Nephron progenitor cell (in vitro differentiated cells): ENCODE measurements at regions not wholly inside any gene's neighbourhood (a gene's known extent, or its start where the extent isn't known, plus 50 kb on each side); places are given as distances from the start of the nearest gene placed in this dataset.

Experiments
- DNase-seq: peaks from one replicate; pipeline ENCODE4 v3.0.0; 2021
- H3K27ac Mint-ChIP-seq: 2 replicates; pipeline ENCODE4 v1.8.0; 2021; ENCODE audit warnings: mild to moderate bottlenecking, moderate library complexity, mixed read lengths
- H3K27me3 Mint-ChIP-seq: 2 replicates; pipeline ENCODE4 v1.8.0; 2021; ENCODE audit warnings: mild to moderate bottlenecking, low read depth, mixed read lengths; ENCODE audit not compliant: poor library complexity
- H3K36me3 Mint-ChIP-seq: 2 replicates; pipeline ENCODE4 v1.8.0; 2021; ENCODE audit warnings: low read depth, mixed read lengths
- H3K4me1 Mint-ChIP-seq: 2 replicates; pipeline ENCODE4 v1.8.0; 2021; ENCODE audit warnings: mixed read lengths
- H3K4me3 Mint-ChIP-seq: 2 replicates; pipeline ENCODE4 v1.8.0; 2021; ENCODE audit warnings: mild to moderate bottlenecking, moderate library complexity, mixed read lengths
- H3K9me3 Mint-ChIP-seq: 2 replicates; pipeline ENCODE4 v1.8.0; 2021; ENCODE audit warnings: mild to moderate bottlenecking, moderate library complexity, mixed read lengths
- TF ChIP-seq, protein P1 (sequence below): fragments of 200-600 bp; sonication (generic); IDR thresholded peaks from 2 replicates; pipeline ENCODE4 v1.5.0; 2021; ENCODE audit warnings: antibody characterized with exemption

DNA sequence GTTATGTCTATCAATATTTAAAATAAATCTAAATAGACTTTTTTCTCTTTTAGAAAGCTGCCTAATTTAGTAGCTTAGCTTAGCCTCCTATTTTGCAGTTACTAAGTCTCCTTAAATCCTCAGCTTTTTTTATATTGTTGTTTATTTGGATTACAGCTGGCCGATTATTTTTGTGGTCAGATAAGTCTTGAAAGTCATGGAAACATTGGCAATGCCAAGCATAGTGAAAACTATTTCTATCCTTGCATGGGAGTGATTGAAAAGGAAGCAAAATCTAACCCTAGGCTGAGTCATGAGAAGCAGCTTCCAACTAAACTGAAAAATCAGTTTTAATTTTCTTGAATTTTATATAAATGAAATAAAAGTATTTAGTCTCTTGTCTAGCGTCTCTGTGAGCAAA, 1063.0 kb upstream of the GBE1 start:
- Mint-ChIP-seq H3K27ac (no peak overlapping the region), H3K36me3 (no peaks in the 10 kb centered on the region), H3K4me3 (no peak overlapping the region), H3K27me3 (no peaks in the 10 kb centered on the region), H3K4me1 (no peaks in the 10 kb centered on the region), H3K9me3 (no peaks in the 10 kb centered on the region)
- TF ChIP-seq, protein P1, sequence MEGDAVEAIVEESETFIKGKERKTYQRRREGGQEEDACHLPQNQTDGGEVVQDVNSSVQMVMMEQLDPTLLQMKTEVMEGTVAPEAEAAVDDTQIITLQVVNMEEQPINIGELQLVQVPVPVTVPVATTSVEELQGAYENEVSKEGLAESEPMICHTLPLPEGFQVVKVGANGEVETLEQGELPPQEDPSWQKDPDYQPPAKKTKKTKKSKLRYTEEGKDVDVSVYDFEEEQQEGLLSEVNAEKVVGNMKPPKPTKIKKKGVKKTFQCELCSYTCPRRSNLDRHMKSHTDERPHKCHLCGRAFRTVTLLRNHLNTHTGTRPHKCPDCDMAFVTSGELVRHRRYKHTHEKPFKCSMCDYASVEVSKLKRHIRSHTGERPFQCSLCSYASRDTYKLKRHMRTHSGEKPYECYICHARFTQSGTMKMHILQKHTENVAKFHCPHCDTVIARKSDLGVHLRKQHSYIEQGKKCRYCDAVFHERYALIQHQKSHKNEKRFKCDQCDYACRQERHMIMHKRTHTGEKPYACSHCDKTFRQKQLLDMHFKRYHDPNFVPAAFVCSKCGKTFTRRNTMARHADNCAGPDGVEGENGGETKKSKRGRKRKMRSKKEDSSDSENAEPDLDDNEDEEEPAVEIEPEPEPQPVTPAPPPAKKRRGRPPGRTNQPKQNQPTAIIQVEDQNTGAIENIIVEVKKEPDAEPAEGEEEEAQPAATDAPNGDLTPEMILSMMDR, result no peak
- DNase-seq, result no peak

DNA sequence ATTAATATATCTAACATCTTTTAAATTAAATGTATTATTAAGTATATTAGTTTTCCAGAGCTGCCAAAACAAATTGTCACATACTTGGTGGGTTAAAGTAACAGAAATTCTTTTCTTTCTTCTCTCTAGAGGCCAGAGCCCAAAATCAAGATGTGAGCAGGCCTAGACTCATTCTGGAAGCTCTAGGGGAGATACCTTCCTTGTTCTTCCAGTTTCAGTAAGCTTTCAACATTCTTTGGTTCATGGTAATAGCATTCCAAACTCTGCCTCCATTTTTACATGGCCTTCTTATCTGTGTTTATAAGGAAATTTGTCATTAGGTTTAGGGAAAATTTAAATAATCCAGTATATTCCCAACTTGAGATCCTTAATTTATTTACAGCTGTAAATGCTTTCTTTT, 1054.6 kb upstream of the GBE1 start:
- Mint-ChIP-seq H3K9me3 (peaks cover 12% of the 10 kb centered on the region), H3K27ac (no peak overlapping the region), H3K36me3 (no peaks in the 10 kb centered on the region), H3K27me3 (no peaks in the 10 kb centered on the region), H3K4me3 (no peak overlapping the region), H3K4me1 (no peaks in the 10 kb centered on the region)
- no peak for DNase-seq
- TF ChIP-seq, protein P1, result no peak

DNA sequence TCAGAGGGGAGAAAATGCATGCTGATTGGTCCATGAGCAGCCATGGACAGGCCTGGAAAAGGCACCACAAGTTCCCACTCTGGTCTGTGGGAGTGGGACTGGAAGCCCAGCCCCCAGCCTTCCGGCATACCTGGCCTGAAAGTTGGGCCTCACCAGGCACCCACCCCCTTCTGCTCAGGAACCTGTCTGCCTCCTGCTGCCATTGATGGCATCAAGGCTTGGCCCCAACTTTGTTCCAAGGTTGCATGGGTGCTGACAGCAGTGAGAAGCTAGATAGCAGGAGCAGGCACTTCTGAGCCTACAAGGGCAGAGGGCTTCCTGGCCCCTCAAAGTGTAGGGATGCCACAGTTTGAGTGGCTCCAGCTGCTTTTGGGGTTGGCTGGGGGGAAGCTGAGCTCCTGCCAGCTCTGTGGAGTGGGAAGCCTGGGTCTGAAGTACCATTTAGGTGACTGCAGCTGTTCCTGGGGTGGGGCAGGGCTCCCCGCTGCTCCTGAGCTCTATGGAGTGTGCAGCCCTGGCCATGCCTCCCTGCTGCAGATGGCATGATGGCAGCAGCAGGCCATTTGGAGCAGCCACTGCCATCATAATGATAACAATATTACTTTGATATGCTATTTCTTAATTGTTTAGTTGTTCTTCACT, 1054.1 kb upstream of the GBE1 start:
- no peak for DNase-seq
- no peak overlapping the region for H3K4me3 Mint-ChIP-seq

DNA sequence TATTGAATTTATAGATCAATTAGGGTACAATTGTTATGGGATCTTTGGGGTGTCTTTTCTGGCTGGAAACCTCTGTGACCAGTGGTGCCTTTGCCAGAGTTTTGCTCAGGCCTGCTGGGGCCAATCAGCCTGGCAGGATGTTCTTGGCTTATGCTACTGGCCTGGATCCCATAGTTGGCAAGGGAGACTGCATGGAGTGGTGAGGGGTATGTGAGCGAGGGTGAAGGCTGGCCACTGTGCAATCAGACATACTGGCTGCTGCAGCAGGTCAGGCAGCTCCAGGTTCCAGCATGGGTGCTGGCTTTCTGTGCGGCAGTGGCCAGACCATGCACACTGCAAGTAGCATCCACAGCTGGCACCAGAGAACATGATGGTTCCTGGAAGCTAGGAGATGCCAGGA, 1053.2 kb upstream of the GBE1 start:
- Mint-ChIP-seq H3K27me3 (no peaks in the 10 kb centered on the region), H3K9me3 (peaks cover 12% of the 10 kb centered on the region)
- no peak for DNase-seq

More for the DNA sequence above, 1054.1 kb upstream of the GBE1 start:
- Mint-ChIP-seq H3K27me3 (no peaks in the 10 kb centered on the region), H3K4me1 (no peaks in the 10 kb centered on the region), H3K27ac (no peak overlapping the region), H3K9me3 (peaks cover 12% of the 10 kb centered on the region), H3K36me3 (no peaks in the 10 kb centered on the region)
- TF ChIP-seq, protein P1, result no peak

DNA sequence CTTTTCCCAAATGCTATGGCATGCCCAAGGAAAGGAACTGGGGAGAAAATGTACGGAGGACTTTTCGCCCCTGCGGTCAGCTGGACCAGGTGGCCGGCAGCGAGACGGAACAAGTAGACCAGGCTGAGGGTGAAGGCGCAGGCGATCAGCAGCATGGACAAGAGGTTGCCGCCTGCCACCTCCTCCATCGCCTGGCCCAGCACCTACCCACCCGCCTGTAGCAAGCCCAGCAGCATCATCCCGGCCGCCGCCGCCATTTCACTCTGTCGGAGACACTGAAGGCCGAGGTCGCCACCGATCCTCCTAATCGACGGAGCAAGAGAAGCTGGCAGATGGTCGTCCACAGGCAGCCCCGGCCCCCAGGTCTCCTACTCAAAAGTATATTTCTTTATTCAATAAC, 1046.3 kb upstream of the GBE1 start:
- Mint-ChIP-seq H3K4me3 (no peak overlapping the region), H3K27ac (no peak overlapping the region), H3K36me3 (no peaks in the 10 kb centered on the region), H3K27me3 (no peaks in the 10 kb centered on the region), H3K9me3 (peaks cover 6% of the 10 kb centered on the region), H3K4me1 (no peaks in the 10 kb centered on the region)
- TF ChIP-seq, protein P1, result no peak
- DNase-seq, result no peak

More for the DNA sequence above, 1053.2 kb upstream of the GBE1 start:
- no peak overlapping the region for H3K27ac Mint-ChIP-seq
- TF ChIP-seq, protein P1, result no peak
- no peaks in the 10 kb centered on the region for H3K4me1 Mint-ChIP-seq
- H3K36me3 Mint-ChIP-seq, result no peaks in the 10 kb centered on the region
- H3K4me3 Mint-ChIP-seq, result no peak overlapping the region

DNA sequence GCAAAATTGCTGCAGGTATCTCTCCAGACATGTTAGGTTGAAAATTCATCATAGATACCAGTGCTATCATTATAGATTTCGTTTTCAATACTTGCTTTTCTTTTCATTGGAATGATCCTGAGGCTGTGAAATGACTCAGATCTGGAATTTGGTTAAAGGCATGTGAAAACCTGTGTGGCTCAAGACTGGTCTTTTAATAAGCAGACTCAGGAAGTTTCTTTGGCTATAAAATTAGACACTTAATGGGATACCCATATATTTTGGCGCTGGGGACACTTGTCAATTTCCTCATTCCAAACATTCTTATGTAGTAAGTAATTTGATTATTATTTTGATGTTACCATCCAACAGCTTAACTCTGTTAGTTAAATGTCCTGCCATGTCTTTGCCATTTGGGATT, 1041.1 kb upstream of the GBE1 start:
- H3K36me3 Mint-ChIP-seq, result no peaks in the 10 kb centered on the region
- H3K27me3 Mint-ChIP-seq, result no peaks in the 10 kb centered on the region
- no peaks in the 10 kb centered on the region for H3K9me3 Mint-ChIP-seq
- no peak for DNase-seq
- TF ChIP-seq, protein P1, result no peak
- no peaks in the 10 kb centered on the region for H3K4me1 Mint-ChIP-seq
- H3K4me3 Mint-ChIP-seq, result no peak overlapping the region
- no peak overlapping the region for H3K27ac Mint-ChIP-seq
